Kidney (tissue), 13 donors: ENCODE measurements at regions not wholly inside any gene's neighbourhood (a gene's known extent, or its start where the extent isn't known, plus 50 kb on each side); places are given as distances from the start of the nearest gene placed in this dataset.

Experiments
- DNase-seq, 5 donors: peaks; one replicate each; pipeline ENCODE4 v3.0.0-alpha.2; 2013 to 2020
- FAIRE-seq: peaks from 2 replicates; lab custom pipeline; 2012; peaks lifted over from hg19 to GRCh38; lab: Jason Lieb, UNC
- H3K27ac ChIP-seq, 2 donors: one replicate each; pipeline ENCODE4 v1.7.0; 2013; ENCODE audit warnings: low read depth in 2 of 2, low read length in 2 of 2, inconsistent platforms in 1 of 2
- H3K27me3 ChIP-seq: one replicate; pipeline ENCODE4 v1.7.1; 2013; ENCODE audit warnings: low read length, inconsistent platforms; ENCODE audit not compliant: control insufficient read depth, insufficient read depth
- H3K36me3 ChIP-seq, 3 donors: one replicate each; pipeline versions ENCODE4 v1.7.0 to v1.7.1; 2013; ENCODE audit warnings: low read length in 3 of 3, control low read depth in 1 of 3, inconsistent platforms in 1 of 3; ENCODE audit not compliant: insufficient read depth in 3 of 3, control insufficient read depth in 2 of 3
- H3K4me1 ChIP-seq, 3 donors: one replicate each; pipeline versions ENCODE4 v1.7.0 to v1.7.1; 2013; ENCODE audit warnings: low read length in 3 of 3, inconsistent platforms in 1 of 3, low read depth in 1 of 3; ENCODE audit not compliant: control insufficient read depth in 2 of 3, insufficient read depth in 2 of 3
- H3K4me3 ChIP-seq, 3 donors: one replicate each; pipeline versions ENCODE4 v1.7.0 to v1.8.1; 2013; ENCODE audit warnings: low read length in 3 of 3, control low read depth in 1 of 3, inconsistent platforms in 1 of 3
- H3K9ac ChIP-seq, 3 donors: one replicate each; pipeline versions ENCODE4 v1.7.0 to v1.7.1; 2013; ENCODE audit warnings: low read length in 3 of 3, control low read depth in 1 of 3, inconsistent platforms in 1 of 3
- H3K9me3 ChIP-seq, 3 donors: one replicate each; pipeline versions ENCODE4 v1.7.0 to v1.7.1; 2013; ENCODE audit warnings: low read length in 3 of 3, control low read depth in 1 of 3, inconsistent platforms in 1 of 3; ENCODE audit not compliant: control insufficient read depth in 2 of 3, insufficient read depth in 1 of 3
- intact Hi-C: fragments of 100-400 bp; cut with DNase I; formaldehyde crosslinking; loops from one replicate; pipeline ENCODE4 v1.11.1; 2022
- TF ChIP-seq, protein P1 (sequence below): IDR thresholded peaks from 3 replicates; pipeline ENCODE4 v1.5.1; 2012; ENCODE audit warnings: mild to moderate bottlenecking, moderate library complexity, borderline replicate concordance; ENCODE audit not compliant: insufficient read depth; ENCODE audit errors: extremely low read depth
- donor health status: control.
- donor health status: control.
- donor health status: control.
- donor health status: control.
- donor health status: control.
- donor health status: DM: yes; HTN: yes; CAD: no.
- donor health status: Normal renal cell carcinoma (clear cell type).

DNA sequence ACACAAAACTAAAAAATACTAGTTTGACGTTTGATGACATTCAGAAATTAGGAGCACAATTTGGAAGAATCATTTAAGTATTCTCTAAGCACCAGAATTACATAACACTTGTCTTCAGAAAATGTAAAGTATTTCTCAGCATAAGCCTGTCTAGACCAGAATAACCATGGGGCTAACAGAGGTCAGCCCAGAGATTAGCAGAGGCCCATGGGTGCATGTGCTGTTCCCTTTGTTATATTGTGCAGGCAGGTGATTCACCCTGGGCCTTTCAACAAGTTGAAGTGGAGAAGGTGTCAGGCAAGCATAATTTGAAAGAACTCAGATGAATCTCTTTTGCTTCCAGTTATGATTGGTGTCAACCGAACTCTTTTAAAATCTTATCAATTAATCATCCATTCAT, 227.9 kb downstream of the LURAP1L start:
- Histone ChIP-seq H3K4me1 (no peaks in the 10 kb centered on the region), H3K9ac (no peak overlapping the region), H3K36me3 (no peaks in the 10 kb centered on the region), H3K4me3 (no peak overlapping the region), H3K27ac (no peak overlapping the region), H3K9me3 (no peaks in the 10 kb centered on the region), H3K27me3 (no peaks in the 10 kb centered on the region)
- TF ChIP-seq, protein P1, sequence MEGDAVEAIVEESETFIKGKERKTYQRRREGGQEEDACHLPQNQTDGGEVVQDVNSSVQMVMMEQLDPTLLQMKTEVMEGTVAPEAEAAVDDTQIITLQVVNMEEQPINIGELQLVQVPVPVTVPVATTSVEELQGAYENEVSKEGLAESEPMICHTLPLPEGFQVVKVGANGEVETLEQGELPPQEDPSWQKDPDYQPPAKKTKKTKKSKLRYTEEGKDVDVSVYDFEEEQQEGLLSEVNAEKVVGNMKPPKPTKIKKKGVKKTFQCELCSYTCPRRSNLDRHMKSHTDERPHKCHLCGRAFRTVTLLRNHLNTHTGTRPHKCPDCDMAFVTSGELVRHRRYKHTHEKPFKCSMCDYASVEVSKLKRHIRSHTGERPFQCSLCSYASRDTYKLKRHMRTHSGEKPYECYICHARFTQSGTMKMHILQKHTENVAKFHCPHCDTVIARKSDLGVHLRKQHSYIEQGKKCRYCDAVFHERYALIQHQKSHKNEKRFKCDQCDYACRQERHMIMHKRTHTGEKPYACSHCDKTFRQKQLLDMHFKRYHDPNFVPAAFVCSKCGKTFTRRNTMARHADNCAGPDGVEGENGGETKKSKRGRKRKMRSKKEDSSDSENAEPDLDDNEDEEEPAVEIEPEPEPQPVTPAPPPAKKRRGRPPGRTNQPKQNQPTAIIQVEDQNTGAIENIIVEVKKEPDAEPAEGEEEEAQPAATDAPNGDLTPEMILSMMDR: no peak
- DNase-seq (no peak), FAIRE-seq (no peak)
- intact Hi-C loops: no loop called here

DNA sequence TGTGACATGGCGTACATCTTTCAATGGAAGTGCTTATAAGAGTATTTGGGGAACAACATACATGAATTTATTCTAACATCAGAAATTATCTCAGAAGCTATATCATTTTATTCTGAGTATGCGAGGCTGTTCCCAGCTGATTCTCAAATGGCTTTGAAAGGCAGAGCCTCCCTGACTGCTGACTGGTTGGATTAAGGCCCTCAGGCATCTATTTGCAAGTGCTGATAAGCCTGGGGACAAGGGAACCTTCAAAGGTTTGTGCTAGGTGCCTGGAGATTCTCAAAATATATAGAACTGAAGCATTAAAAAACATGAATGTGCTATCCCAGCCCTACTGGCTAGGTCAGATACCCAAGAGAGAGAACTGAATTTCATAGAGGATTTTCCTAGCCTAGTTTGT, 235.1 kb downstream of the LURAP1L start:
- no peak for FAIRE-seq
- intact Hi-C loops: no loop called here

DNA sequence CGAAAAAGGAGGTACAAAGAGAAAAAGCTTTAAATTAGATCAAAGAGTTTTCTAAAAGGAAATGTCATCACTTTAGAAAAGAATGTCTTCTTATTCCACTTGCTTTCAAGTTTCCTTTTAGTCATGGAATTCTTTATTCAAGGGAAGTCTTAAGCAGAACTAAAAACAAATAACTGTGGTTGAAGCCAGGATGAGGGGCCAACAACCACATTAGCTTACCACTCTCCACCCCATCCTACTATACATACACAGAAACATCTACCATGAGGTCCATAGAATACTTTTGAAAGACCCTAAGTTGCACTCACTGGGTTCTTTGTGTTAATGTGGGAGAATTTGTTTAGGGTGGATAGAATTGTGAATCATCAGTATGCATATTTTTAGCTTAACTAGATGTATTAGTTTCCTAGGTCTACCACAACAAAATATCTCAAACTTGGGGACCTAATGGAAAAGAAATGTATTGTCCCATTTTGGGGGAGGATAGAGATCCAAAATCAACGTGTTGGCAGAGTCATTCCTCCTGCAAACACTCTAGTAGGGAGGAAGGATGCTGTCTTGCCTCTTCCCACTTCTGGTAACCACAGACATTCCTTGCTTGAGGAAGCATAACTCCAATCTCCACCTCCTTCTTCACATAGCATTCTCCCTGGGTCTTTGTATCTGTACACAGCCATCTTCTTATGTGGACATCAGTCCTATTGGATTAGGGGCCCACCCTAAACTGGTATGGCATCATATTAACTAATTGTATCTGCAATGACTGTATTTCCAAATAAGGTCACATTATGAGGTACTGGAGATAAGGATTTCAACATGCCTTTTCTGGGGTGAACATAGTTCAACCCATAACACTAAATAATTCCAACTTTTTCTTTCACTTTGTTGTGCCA, 239.4 kb downstream of the LURAP1L start:
- TF ChIP-seq, protein P1: no peak
- no peak for FAIRE-seq
- no peak for DNase-seq
- H3K27me3 ChIP-seq: no peaks in the 10 kb centered on the region
- H3K9me3 ChIP-seq: no peaks in the 10 kb centered on the region
- no peaks in the 10 kb centered on the region for H3K4me1 ChIP-seq
- no peak overlapping the region for H3K4me3 ChIP-seq
- no peak overlapping the region for H3K27ac ChIP-seq
- no peaks in the 10 kb centered on the region for H3K36me3 ChIP-seq
- intact Hi-C loops: no loop called here
- H3K9ac ChIP-seq: no peak overlapping the region

More for the DNA sequence above, 235.1 kb downstream of the LURAP1L start:
- Histone ChIP-seq H3K9me3 (no peaks in the 10 kb centered on the region), H3K4me1 (no peaks in the 10 kb centered on the region), H3K9ac (no peak overlapping the region), H3K27ac (no peak overlapping the region), H3K4me3 (no peak overlapping the region), H3K36me3 (no peaks in the 10 kb centered on the region), H3K27me3 (no peaks in the 10 kb centered on the region)
- TF ChIP-seq, protein P1: no peak
- DNase-seq: no peak

DNA sequence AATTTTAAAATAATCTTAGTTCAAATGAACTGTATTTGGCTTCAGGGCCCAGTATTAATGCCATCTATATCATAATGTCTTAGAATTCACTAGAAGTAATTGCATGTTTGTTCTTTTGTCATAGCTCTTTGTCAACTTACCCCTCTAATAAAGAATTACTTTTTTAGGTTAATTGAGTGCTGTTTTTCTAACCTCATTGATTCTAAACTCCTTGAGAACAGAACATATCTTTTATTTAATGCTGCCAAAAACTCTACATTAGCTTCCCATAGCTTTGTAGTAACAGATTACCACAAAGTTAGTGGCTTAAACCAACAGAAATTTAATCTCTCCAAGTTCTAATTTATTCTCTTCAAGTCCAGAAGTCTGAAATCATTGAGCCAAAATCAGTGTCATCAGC, 242.4 kb downstream of the LURAP1L start:
- TF ChIP-seq, protein P1: no peak
- Histone ChIP-seq H3K4me3 (no peak overlapping the region), H3K9ac (no peak overlapping the region), H3K27me3 (no peaks in the 10 kb centered on the region), H3K4me1 (no peaks in the 10 kb centered on the region), H3K36me3 (no peaks in the 10 kb centered on the region), H3K9me3 (no peaks in the 10 kb centered on the region), H3K27ac (no peak overlapping the region)
- intact Hi-C loops: no loop called here
- DNase-seq (peak in 1 of 5 donors; percentile 19), FAIRE-seq (no peak)
